Keratinocyte (primary cell): ENCODE measurements at regions not wholly inside any gene's neighbourhood (a gene's known extent, or its start where the extent isn't known, plus 50 kb on each side); places are given as distances from the start of the nearest gene placed in this dataset.

ENCODE experiments used
- EZH2 ChIP-seq: IDR thresholded peaks from one replicate; pipeline ENCODE4 v1.6.1; 2012; ENCODE audit warnings: inconsistent platforms, mild to moderate bottlenecking, low read length, moderate library complexity
- TF ChIP-seq, protein P1 (sequence below), 3 experiments: IDR thresholded peaks in 1 of 3; conservative IDR thresholded peaks in 1 of 3; optimal IDR thresholded peaks in 1 of 3; 2 replicates in 2 of 3; 3 replicates in 1 of 3; pipeline versions ENCODE3 to v1.5.1; 2011; ENCODE audit warnings: low read length in 3 of 3, mild to moderate bottlenecking in 3 of 3, moderate library complexity in 2 of 3, control low read depth in 1 of 3, inconsistent platforms in 1 of 3; ENCODE audit not compliant: insufficient read depth in 2 of 3; ENCODE audit errors: extremely low read depth in 1 of 3

DNA sequence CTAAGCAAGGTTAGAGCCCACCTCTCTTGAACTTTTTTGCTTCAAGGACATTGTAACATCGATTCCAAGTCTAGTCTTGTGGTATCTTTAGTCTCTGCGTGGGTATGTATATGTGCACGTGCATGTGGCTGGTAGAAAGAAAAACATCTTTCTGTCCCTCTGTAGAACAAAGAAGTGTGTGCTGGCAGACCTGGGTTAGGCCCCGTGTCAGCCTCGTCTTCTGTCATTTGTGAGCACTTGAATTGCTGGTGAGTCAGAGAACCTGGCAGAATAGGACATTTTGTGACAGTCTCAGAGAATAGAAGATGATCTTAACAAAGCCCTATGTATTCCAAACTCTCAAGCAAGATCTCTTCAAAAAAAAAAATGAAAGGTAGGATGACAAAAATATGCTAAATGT lies 102.2 kb upstream of the ATP10A start:
- TF ChIP-seq, protein P1, sequence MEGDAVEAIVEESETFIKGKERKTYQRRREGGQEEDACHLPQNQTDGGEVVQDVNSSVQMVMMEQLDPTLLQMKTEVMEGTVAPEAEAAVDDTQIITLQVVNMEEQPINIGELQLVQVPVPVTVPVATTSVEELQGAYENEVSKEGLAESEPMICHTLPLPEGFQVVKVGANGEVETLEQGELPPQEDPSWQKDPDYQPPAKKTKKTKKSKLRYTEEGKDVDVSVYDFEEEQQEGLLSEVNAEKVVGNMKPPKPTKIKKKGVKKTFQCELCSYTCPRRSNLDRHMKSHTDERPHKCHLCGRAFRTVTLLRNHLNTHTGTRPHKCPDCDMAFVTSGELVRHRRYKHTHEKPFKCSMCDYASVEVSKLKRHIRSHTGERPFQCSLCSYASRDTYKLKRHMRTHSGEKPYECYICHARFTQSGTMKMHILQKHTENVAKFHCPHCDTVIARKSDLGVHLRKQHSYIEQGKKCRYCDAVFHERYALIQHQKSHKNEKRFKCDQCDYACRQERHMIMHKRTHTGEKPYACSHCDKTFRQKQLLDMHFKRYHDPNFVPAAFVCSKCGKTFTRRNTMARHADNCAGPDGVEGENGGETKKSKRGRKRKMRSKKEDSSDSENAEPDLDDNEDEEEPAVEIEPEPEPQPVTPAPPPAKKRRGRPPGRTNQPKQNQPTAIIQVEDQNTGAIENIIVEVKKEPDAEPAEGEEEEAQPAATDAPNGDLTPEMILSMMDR (optimal IDR thresholded peaks at IDR 0.05 in 1 of 3, IDR thresholded peaks at IDR 0.05 in 1 of 3, conservative IDR thresholded peaks at IDR 0.05 in 1 of 3; ENCODE audit: extremely low read depth in 1 of 3, insufficient read depth in 2 of 3, low read length in 3 of 3): no peak
- TF ChIP-seq EZH2: no peak
